NCI-H69 (cell line): ENCODE measurements at regions not wholly inside any gene's neighbourhood (a gene's known extent, or its start where the extent isn't known, plus 50 kb on each side); places are given as distances from the start of the nearest gene placed in this dataset.
A peak's percentile ranks its signal among the peaks of the same experiment; 100 is the strongest.
"Not testable (repeated sequence)": the region's sequence is repeated elsewhere in the genome, so short reads cannot be mapped to it uniquely, and the experiment has no call there.

Source experiments
- DNase-seq: peaks from one replicate; lab custom pipeline; 2025; lab: John Stamatoyannopoulos, UW

DNA sequence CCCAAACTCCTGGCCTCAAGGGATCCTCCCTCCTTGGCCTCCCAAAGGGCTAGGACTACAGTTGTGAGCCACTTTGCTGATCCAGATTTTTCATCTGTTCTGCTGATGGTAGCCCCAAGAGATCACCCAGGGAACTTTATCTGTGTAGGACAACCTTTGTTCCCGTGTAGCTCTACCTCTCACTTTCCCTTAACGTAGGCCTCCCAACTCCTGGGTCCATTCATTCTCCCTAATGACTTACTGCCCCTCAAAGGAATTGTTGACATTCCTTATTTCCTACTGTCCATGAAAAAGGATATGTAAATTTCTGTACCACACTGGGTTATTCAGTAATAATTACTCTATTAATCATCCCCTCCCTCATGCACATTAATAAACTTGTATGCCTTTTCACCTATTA, 51.0 kb upstream of the PHF24 start:
- no peak for DNase-seq

DNA sequence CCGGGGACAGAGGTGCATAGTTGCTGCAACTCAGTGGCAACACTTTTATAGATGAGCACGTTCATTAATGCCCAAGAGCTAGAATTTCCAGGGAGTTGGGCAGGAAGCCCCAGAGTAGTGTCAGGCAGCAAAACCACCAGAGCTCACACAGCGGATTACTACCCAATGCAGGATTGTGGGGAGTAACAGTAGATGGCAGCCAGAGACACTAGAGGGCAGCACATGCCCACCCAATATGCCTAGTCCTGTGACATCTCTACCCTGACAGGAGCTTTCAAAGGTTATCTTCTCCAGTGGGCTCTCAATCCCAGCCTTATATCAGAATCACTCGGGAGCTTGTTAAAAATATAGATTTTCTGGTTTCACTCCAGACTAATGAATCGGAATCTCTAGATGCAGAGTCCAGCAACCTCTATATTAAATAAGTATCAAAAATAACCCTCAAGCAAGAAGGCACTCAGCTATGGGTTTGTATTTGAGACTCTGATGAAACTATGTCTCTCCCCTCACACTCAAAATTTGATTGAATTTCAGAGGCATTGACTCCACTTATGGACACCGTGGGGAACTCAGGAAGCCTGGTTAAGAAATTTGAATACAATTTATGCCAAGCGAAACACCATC, 58.4 kb upstream of the PHF24 start:
- DNase-seq, result peak; percentile 72

DNA sequence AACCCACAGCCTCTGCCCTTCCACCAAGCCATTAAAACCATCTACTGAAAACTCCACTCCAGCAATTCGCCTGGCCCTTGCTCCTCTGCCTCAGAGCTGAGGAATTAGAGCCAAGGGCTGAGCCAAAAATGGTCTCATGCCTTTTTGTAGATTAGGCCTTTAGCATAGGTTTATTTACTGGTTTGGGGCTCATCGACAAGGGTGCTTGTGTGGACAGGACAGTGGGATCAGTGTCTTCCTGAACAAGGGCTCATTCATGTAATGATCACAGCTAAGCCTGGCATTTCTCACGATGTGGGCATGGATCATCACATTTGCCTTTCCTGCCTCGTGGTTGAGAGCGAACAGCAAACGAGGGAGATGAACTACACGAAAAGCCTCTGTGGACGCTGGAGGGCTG, 59.2 kb upstream of the PHF24 start:
- DNase-seq, result no peak

DNA sequence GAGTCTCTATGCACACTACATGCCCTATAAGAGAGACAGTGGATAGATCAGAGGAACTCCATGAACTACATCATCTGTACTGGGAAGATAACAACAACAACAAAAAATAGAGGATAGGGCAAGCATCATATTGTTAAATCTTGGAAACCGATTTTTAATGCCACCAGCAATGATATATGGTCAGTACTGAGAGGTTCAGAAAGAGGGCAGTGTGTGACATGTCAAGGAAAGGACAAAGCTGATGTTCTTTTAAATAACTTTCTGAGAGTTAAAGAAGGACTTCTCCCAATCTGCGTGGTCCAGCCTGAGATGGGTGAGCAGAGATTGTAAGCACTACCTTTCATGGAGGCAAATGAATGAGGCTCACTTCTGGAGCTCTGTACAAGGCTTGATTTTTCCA, 62.0 kb upstream of the PHF24 start:
- DNase-seq, result no peak

DNA sequence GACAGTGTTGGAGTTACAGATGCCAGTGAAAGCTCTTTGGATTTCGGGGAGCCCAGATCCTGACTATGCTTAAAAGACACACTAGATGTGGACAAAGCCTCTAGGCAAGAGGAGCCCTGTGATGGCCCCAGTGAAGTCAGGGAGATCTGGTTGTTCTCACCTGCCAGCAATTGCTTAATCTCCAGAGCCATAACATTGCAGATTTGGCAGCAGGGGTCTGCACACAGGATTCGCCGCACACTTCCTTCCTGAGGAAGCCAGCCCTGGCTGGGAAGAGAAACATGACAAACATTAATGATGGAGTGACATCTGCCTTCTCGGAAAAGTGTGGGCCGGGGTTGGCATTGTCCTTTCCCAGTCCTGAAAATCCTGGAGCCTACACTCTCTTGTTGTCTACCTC, 65.2 kb upstream of the PHF24 start:
- DNase-seq, result no peak

DNA sequence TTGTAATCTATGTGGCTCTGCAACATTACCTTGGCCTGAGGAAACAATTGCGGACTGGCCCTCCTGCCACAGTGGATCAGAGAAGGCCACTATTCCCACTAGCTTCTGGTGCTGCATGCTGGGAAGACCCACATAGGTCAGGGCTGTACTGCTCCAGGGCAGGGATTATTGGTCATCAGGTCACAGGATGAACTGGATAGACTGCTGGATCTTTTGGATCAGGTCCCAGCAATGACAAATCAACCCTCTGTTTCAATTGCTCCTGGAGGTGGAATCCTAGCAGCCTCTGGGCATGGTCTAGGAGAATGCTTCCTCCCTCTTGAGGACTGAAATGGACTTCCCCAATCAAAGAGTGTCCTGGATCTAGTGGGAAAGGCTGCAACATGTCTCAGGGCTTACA, 66.7 kb upstream of the PHF24 start:
- no peak for DNase-seq

DNA sequence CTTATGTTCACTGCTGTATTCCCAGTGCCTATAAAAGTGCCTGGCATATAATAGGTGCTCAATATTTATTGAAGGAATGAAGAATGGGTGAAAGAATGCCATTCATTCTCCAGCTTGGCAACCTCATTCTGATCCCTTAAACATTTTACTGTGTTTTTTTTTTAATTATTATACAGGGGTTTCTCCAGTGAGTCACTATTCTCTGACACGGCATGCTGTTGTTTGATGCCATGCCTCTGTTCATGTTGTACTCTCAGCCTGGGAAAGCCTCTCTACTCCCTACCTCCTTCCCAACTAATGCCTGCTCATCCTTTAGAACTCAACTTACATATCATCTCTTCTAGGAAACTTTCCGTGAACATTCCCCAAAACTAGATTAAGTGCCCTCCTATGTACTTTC, 70.2 kb upstream of the PHF24 start:
- DNase-seq, result no peak

DNA sequence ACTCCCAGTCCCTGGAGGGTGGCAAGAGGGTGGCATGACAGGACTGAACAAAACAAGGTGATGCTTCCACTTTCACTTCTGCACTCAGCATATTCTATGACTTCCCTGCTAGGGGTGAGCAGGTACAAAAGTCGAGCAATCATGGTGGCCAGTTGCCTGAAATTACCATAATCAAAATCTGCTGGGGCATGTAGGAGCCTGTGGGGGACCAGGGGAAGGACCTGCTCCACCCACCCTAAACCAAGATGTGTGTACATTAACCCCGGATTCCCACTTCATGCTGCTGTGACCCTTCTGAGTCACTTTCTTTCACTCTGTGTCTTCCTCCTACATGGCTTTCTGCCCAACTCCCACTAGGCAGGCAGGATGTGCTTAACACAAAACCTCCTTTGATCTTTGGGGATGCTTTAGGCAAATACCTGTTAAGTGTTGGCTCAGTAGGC, 73.3 kb upstream of the PHF24 start:
- DNase-seq, result no peak

DNA sequence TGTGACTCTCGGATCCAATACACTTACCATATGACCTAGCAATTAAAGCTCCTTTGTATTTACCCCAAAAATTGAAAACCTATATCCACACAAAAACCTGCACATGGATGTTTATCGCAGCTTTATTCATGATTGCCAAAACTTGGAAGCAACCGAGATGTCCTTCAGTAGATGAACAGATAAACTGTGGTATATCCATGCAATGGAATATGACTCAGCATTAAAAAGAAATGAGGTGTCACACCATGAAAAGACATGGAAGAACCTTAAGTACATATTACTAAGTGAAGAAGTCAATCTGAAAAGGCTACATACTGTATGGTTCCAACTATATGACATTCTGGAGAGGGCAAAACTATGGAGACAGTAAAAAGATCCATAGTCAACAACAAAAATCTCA, 82.0 kb upstream of the PHF24 start:
- DNase-seq, result no peak

DNA sequence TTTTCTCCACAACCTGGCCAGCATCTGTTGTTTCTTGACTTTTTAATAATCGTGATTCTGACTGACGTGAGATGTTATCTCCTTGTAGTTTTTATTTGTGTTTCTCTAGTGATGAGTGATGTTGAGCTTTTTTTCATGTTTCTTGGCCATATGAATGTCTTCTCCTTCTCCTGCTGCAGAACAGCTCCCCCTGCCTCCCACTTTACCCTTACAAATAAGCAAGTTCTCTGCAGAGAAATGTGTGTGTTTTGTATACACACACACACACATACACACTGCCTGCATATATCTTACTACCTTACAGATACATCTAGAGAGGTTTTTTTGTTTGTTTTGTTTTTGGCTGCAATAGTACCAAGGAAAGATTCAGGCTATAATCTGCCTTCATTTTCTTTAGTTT, 88.7 kb upstream of the PHF24 start:
- DNase-seq, result peak; percentile 18

DNA sequence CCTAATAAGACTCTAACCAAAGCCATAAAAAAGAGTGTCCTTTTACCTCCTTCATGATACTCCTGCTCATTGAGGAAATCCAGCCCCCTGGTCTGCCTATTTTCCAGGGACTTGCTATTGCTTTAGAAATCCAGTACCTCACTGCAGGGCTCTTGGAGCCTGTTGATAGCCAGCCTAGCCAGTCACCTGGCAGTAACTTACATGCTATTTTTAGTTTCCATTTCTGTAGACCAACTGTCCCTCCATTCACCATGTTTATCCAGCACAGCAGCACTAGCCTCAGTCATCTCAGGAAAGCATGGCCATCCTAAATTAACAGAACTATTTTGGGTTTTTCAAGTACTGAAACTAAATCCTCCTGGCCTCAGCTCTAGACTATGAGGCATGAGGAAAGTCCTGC, 91.5 kb upstream of the PHF24 start:
- no peak for DNase-seq

DNA sequence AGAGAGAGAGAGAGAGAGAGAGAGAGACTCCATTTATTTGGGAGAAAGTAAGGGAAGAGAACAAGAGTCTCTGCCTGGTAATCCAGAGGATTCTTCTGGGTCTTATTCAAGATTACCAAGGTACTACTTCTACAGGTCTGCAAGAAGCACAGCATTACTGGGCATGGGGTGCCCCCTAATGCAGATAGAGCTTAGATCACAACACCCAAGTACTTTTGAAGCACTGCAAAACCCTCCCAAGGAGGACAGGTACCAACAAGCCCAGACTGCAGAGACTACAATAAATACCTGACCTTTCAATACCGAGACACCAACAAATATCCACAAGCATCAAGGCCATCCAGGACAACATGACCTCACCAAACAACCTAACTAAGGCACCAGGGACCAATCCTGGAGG, 94.7 kb upstream of the PHF24 start:
- DNase-seq, result no peak

DNA sequence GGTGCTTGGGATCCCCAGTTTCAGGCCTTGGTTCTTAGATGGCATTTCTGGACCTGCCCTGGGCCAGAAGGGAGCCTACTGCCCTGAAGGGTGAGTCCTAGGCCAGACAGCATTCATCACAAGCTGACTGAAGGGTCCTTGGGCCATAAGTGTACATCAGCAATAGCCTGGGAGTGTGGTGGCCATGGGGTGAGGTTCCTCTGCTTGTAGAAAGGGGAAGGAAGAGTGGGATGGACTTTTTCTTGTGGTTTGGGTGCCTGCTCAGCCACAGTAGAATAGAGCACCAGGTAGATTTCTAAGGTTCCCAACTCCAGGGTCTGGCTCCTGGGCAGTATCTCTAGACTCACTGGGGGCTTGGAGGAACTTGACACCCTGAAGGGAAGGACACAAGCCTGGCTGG, 95.2 kb upstream of the PHF24 start:
- DNase-seq, result no peak

DNA sequence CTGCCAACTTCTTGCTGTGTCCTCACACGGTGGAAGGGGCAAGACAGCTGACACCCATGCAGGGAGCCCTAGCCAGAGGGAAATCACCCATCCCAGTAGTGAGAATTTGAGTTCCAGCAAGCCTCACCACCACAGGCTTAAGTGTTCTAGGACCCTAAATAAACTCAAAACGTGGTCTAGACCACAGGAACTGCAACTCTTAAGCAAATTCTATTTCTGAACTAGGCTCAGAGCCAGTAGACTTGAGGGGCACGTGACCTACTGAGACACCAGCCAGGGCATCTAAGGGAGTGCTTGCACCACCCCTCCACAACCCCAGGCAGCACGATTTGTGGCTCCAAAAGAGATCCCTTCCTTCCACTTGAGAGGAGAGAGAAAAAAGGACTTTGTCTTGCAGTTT, 96.0 kb upstream of the PHF24 start:
- no peak for DNase-seq

DNA sequence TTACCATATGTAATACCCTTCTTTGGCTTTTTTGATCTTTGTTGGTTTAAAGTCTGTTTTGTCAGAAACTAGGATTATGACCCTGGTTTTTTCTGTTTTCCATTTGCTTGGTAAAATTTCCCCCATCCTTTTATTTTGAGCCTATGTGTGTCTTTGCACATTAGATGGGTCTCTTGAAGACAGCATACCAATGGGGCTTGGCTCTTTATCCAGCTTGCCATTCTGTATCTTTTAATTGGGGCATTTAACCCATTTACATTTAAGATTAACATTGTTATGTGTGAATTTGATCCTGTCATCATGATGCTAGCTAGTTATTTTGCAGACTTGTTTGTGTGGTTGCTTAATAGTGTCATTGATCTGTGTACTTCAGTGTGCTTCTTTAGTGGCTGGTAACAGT, 103.1 kb upstream of the PHF24 start:
- not testable (repeated sequence) for DNase-seq

DNA sequence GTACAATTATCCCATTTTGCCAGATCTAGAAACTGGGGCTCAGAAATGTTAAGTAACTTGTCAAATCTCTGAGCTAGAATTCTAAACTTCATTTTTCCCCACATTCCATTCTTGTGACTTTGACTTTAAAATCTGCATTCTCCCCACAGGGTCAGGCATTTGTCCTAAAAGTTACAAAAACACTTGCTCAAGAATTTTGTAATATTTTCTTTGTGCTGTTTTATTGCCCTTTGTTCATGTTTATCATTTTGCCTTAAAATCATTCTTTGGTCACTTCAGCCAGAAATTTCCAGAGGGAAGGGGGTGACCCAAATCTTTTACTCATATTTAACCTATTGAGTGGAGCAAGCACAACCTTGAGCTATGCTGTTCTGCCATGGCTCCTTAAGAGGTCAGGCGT, 120.1 kb upstream of the CCL21 start:
- no peak for DNase-seq

DNA sequence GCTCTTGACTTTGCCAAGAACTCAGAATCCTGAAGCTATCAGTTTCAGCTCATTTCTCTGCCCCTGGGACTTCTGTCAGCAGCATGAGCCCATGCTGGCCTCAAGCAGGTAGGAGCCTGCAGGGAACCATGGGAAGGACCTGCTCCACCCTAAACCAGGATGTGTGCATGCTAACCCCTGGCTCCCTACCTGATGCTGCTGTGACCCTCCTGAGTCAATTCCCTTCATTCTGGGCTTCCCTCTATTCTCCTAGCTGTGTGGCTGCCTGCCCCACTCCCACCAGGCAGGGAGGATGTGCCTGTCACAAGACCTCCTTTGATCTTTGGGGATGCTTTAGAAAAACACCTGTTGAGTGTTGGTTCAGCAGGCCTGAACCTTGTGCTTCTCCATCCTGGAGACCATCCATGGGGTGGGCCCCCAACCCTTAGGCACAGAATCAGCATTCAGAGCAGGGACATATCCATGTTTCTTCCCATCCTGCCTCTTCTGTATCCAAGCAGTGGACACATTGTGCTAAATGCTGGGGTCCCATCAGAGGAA, 117.1 kb upstream of the CCL21 start:
- DNase-seq, result no peak

DNA sequence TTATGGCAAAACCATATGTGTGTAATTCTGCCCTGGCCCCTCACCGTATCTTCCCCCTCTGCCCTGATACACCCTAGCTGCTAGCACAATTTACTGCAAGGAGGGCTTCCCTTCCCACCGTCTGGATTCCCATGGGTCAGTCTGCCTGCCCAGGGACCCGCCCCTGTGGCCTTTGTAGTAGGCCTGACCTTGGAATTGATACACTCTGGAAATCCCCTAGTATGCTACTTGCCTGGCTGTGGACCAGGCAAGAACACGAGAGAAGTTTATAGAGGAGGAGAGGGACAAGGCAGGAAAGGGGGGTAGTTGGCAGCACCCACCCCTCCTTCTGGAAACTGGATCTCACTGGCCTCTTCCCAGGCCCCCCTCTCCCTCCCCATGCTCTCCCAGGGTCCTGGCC, 115.8 kb upstream of the CCL21 start:
- no peak for DNase-seq

DNA sequence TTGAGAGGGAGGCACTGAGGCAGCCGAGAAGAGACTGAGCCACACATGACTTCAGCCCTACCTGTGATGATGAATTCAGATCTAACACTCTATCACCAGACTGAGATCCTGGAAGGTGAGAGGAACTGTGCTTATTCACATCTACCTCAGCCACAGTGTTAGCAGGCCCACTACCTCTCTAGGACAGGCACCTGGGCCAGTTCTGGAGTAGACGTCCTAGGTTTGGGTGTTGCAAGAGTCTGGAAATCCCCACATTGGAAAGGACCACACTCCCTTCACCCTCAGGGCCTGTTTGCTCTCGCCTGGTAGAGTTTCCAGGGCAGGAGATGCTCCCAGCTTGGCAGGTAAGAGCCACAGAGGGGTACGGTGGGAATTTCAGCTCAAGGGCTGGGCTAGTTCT, 113.8 kb upstream of the CCL21 start:
- DNase-seq, result no peak

DNA sequence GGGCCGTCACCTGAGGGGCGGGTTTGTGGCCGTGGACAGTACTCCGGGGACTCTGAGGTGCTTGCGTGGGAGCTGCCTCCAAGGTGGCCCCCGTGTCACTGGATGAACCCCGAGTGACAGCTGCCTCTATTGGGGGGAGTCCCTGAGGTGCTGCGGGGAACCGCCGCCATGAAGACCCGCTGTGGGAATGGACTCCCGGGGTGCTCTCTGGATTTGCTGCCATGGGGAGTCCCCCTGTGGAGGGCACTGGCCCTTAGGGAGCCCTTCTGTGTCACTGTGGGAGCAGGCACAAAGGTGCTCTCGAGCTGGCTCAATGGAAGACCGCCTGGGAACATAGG, 100.2 kb upstream of the CCL21 start:
- DNase-seq, result no peak

DNA sequence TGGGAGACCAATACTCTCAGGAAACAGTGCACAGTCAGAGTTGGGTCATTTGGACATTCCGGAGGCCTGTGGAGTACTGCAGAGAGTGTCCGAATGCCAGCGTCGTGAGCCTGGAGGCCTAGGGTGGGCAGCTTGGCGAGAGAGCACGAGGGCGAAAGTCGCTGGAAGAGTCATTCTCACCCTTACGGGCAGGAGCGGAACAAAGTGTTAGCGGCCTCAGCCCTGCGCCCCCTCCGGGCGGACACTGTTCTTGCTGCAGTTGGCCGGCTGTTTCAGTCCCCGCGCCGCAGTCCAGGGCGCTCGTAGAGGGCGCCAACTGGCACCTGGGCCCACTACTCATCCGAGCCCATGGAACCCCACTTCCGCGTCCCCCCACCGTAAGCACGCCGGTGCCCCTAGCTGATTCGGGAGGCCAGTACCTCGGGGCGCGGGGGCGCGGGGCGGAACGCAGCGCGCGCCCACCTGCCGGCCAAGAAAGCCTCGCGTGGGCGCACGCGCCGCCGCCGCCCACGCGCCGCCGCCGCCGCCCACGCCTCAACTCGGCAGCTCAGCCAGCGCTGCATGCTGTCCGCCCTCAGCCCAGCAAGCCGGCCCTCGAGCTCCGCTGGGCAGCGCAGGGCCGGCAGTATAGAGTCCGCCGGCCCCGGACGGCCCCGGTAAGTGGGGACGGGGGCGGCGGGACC, 99.7 kb upstream of the CCL21 start:
- DNase-seq, result no peak

DNA sequence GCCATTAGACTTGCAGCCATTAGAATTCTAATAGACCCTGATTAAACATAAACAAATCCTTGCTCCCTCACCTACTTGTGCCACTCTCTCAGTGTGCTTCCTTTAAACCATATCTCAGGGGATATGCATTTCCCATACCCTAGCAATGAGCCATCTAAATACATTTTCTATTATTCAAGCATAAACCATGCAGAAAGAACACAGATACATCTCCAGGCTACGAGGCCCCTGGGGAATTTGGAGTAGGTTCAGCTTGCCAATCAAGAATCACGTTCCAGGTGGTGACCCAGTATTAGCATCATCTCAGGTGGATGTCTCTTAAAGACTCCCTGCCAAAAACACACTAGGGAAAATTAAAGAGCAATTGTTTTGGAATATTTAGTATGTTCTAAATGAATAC, 93.0 kb upstream of the CCL21 start:
- no peak for DNase-seq

DNA sequence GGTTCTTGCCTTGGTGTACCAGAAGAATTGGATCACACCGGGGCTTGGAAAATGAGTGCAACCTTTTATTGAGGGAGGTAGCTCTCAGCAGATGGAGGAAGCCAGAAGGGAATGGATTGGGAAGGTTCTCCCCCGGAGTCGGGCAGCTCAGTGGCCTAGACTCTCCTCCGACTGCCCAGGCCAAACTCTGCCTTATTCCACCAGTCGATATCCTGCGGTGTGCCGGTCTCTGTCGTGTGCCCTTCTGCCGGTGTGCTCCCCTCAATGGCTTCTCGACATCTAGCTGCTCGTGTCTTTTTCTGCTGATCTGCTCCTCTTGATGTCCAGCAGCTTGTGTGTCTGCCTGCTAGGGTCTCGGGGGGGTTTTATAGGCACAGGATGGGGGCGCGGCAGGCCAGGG, 87.4 kb upstream of the CCL21 start:
- no peak for DNase-seq

DNA sequence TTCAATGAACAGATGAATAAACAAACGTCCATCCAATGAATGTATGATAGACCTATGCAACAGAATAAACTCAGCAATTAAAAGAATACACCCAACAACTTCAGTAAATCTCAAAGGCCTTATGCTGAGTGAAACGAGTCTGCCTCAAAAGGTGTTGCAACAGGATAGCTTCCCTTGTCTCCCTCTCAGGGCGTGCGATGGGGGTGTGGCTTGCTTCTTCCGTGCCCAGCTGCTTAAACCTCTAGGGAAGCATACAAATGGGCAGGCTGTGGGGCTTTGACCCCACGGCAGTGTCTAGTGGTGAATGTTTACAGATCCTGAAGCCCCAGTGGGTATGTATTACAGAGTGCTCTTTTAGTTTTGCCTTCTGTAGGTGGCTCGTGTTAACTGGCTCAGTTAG, 87.0 kb upstream of the CCL21 start:
- DNase-seq, result peak; percentile 44
